Thyroid gland (tissue), 4 donors: ENCODE measurements at regions not wholly inside any gene's neighbourhood (a gene's known extent, or its start where the extent isn't known, plus 50 kb on each side); places are given as distances from the start of the nearest gene placed in this dataset.

ENCODE experiments used
- DNase-seq, 2 donors: peaks; one replicate each; pipeline ENCODE4 v3.0.0-alpha.2; 2019
- H3K27ac ChIP-seq, 3 donors: fragments of 200-600 bp; sonication (generic); 1 replicate in 2 of 3; 2 replicates in 1 of 3; pipeline ENCODE4 v1.5.1; 2016 to 2019; ENCODE audit warnings: mild to moderate bottlenecking in 1 of 3, moderate library complexity in 1 of 3
- H3K27me3 ChIP-seq: fragments of 200-600 bp; sonication (generic); one replicate; pipeline ENCODE4 v1.5.1; 2019
- H3K36me3 ChIP-seq, 2 donors: fragments of 200-600 bp; sonication (generic); one replicate each; pipeline ENCODE4 v1.5.1; 2016 to 2019
- H3K4me1 ChIP-seq, 2 donors: fragments of 200-600 bp; sonication (generic); one replicate each; pipeline ENCODE4 v1.5.1; 2017 to 2019
- H3K4me3 ChIP-seq, 3 donors: fragments of 200-600 bp; sonication (generic); replicated peaks in 1 of 3; 1 replicate in 2 of 3; 2 replicates in 1 of 3; pipeline ENCODE4 v1.5.1; 2016; ENCODE audit warnings: mild to moderate bottlenecking in 1 of 3
- H3K9me3 ChIP-seq: fragments of 200-600 bp; sonication (generic); one replicate; pipeline ENCODE4 v1.5.1; 2017
- POLR2A ChIP-seq, 2 donors: fragments of 450-650 bp; IDR thresholded peaks; one replicate each; pipeline ENCODE4 v1.6.1; 2017; ENCODE audit warnings: antibody characterized with exemption in 2 of 2, mild to moderate bottlenecking in 2 of 2, moderate library complexity in 1 of 2
- WGBS, 2 donors: methylation state at CpG; one replicate each; pipeline ENCODE4 v1.1.5; 2017; 5-methylcytosine and 5-hydroxymethylcytosine counted together
- intact Hi-C: fragments of 100-400 bp; cut with DNase I; formaldehyde crosslinking; loops from one replicate; pipeline ENCODE4 v1.15.1; 2023
- TF ChIP-seq, protein P1 (sequence below), 6 experiments: fragments of 200-600 bp in 3 of 6; fragments of 450-650 bp in 3 of 6; sonication (generic) in 3 of 6; IDR thresholded peaks; one replicate each; pipeline ENCODE4 v1.5.1; 2016 to 2019; ENCODE audit warnings: antibody characterized with exemption in 6 of 6, mild to moderate bottlenecking in 2 of 6, inconsistent platforms in 1 of 6, moderate library complexity in 1 of 6

DNA sequence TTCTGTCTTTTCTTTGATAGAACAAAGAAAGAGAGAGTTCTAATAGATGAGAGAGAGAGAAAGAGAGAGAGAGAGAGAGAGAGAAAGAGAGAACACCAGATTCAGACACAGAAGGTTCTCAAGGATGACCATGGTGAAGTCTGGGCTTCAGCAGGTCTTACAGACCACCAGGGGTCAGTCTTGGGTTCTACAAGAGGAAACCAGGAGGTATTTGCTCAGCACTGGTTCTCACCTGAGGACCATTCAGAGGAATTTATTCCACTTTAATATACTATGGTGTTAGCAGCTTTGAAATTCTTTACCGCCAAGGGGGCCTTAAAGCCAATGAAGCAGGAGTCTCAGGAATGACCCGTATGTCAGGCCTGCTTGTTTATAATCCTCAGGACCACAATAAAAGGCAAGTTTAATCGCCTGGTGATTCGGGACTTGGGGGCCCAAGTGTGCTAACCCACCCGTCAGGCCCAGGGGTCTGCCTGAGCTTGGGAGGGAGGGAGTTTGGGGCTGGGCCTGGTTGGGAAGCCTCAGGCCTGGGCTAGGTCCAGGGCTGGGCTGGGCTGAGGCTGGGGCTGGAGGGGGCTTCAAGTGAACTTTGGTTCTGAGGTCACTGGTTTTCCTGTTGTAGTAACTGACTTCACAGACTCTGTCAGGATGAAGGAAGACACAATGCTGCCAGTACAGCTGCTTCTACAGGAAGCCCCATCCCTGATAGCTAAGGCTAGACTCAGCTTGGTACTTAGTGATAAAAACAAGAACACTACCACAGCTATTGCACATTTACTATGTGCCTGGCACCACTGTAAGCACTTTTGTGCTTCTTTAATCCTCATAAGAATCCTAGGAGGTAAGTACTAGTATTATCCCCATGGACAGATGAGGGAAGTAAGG, 179.2 kb upstream of the ZBED5 start:
- peak; percentile 51 to 60 for DNase-seq
- no peaks in the 10 kb centered on the region for H3K9me3 ChIP-seq
- WGBS, 2 donors: 68 to 77% methylated on average over 5 of the region's 5 CpGs
- no peaks in the 10 kb centered on the region for H3K36me3 ChIP-seq
- peaks cover 26 to 28% of the 10 kb centered on the region in 2 donors for H3K4me1 ChIP-seq
- peak overlapping the region; percentile 86 to 88 (median 87) for H3K27ac ChIP-seq
- no peak for TF ChIP-seq POLR2A (IDR thresholded peaks at IDR 0.05)
- TF ChIP-seq, protein P1, sequence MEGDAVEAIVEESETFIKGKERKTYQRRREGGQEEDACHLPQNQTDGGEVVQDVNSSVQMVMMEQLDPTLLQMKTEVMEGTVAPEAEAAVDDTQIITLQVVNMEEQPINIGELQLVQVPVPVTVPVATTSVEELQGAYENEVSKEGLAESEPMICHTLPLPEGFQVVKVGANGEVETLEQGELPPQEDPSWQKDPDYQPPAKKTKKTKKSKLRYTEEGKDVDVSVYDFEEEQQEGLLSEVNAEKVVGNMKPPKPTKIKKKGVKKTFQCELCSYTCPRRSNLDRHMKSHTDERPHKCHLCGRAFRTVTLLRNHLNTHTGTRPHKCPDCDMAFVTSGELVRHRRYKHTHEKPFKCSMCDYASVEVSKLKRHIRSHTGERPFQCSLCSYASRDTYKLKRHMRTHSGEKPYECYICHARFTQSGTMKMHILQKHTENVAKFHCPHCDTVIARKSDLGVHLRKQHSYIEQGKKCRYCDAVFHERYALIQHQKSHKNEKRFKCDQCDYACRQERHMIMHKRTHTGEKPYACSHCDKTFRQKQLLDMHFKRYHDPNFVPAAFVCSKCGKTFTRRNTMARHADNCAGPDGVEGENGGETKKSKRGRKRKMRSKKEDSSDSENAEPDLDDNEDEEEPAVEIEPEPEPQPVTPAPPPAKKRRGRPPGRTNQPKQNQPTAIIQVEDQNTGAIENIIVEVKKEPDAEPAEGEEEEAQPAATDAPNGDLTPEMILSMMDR (IDR thresholded peaks at IDR 0.05): peak in 5 of 6 experiments; percentile 45 to 97 (median 85)
- intact Hi-C loops: no loop called here
- H3K4me3 ChIP-seq: no peak overlapping the region
- no peaks in the 10 kb centered on the region for H3K27me3 ChIP-seq

DNA sequence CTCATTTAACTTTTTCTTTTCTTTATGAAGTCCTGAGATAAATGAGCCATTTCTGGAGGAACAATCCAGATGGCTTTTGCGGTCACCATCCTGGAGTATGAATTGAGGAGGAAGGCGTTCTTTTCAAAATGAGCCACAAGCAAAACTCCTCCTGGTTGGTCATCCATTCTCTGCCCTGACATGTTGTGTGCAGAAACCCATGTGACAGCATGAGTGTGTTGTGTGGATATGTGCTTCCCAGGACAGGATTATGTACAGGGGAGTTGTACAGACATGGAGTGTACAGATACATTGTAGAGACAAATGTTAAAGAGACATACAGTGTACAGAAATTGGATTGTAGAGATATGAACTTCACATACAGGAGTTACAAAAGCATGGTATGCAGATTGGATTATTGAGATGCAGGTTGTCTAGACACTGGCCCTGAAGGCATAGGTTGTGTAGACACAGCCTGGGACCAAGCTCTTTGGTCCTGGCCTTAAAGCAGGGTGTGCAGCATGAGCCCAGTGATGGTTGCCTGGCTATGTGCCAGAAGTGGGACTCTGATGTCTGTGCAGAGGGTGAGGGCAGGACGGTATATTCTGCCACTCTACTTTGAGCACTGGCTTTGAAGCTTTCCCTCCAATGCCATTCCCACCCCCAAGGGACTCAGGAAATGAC, 178.5 kb upstream of the ZBED5 start:
- no peaks in the 10 kb centered on the region for H3K9me3 ChIP-seq
- peaks cover 26 to 28% of the 10 kb centered on the region in 2 donors for H3K4me1 ChIP-seq
- DNase-seq: peak in 1 of 2 donors; percentile 13
- no peak for TF ChIP-seq POLR2A (IDR thresholded peaks at IDR 0.05)
- TF ChIP-seq, protein P1 (IDR thresholded peaks at IDR 0.05): no peak
- no peak overlapping the region for H3K4me3 ChIP-seq
- intact Hi-C loops: no loop called here
- 81 to 93% methylated on average over 3 of the region's 3 CpGs for WGBS, 2 donors
- no peaks in the 10 kb centered on the region for H3K27me3 ChIP-seq
- H3K27ac ChIP-seq: no peak overlapping the region
- H3K36me3 ChIP-seq: no peaks in the 10 kb centered on the region

DNA sequence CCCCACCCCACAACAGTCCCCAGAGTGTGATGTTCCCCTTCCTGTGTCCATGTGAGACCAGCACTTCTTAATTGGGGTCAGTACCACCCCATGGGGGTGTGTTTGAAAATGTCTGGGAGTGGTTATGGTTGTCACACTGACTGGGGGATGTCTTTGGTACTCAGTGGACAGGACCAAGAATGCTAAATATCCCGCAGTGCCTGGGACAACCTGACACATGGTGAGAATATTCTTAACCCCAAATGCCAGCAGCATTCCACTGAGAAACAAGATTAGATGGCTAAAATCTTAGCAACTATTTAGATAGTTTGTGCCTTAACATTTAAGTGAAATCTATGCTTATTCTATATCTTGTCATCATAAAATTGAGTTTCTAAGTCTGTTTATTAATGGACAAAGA, 177.5 kb upstream of the ZBED5 start:
- Histone ChIP-seq H3K36me3 (no peaks in the 10 kb centered on the region), H3K9me3 (no peaks in the 10 kb centered on the region), H3K4me3 (no peak overlapping the region), H3K27me3 (no peaks in the 10 kb centered on the region), H3K4me1 (peaks cover 26 to 28% of the 10 kb centered on the region in 2 donors), H3K27ac (no peak overlapping the region)
- TF ChIP-seq, protein P1 (IDR thresholded peaks at IDR 0.05): no peak
- TF ChIP-seq POLR2A (IDR thresholded peaks at IDR 0.05): no peak
- intact Hi-C loops: no loop called here
- no peak for DNase-seq
- 84 to 100% methylated on average over 1 of the region's 1 CpG for WGBS, 2 donors

DNA sequence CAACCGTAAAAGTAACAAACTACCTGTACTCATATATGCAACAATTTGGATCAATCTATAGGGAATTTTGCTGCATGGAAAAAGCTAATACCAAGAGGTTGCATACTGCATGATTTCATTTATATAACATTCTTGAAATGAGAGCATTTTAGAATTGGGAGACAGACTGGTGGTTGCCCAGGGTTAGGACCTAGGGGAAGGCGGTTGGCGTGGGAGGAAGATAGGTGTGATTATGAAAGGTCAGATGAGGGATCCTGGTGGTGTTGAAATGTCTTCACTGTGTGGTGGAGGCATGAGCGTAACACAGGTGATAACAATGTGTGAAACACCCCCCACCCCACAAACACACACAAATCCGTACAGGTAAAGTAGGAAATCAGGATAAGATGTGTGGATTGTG, 176.6 kb upstream of the ZBED5 start:
- DNase-seq: no peak
- H3K4me3 ChIP-seq: no peak overlapping the region
- no peaks in the 10 kb centered on the region for H3K9me3 ChIP-seq
- intact Hi-C loops: no loop called here
- 78 to 82% methylated on average over 5 of the region's 5 CpGs for WGBS, 2 donors
- H3K27ac ChIP-seq: no peak overlapping the region
- H3K4me1 ChIP-seq: peaks cover 23 to 25% of the 10 kb centered on the region in 2 donors
- no peaks in the 10 kb centered on the region for H3K36me3 ChIP-seq
- H3K27me3 ChIP-seq: no peaks in the 10 kb centered on the region
- no peak for TF ChIP-seq POLR2A (IDR thresholded peaks at IDR 0.05)
- TF ChIP-seq, protein P1 (IDR thresholded peaks at IDR 0.05): no peak

DNA sequence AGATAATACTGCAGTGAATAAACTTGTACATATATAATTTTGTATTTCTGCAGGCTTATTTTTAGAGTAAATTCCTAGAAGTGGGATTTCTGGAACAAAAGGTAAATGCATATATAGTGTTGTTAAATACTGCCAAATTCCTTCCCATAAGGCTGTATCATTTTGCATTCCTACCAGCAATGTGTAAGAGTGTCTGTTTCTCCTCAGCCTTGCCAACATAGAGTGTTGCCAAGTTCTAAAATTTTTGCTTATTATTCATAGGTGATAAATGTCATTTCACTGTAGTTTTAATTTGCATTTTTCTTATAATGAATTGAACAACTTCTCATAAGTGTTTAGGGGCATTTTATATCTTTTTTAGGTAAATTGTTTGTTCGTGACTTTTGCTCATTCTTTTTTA, 174.2 kb upstream of the ZBED5 start:
- intact Hi-C loops: no loop called here
- Histone ChIP-seq H3K27me3 (no peaks in the 10 kb centered on the region), H3K9me3 (no peaks in the 10 kb centered on the region), H3K4me3 (no peak overlapping the region), H3K27ac (no peak overlapping the region), H3K4me1 (peaks cover 1% of the 10 kb centered on the region in 2 donors), H3K36me3 (no peaks in the 10 kb centered on the region)
- WGBS, 2 donors: 96 to 97% methylated on average over 1 of the region's 1 CpG
- TF ChIP-seq POLR2A (IDR thresholded peaks at IDR 0.05): no peak
- TF ChIP-seq, protein P1 (IDR thresholded peaks at IDR 0.05): no peak
- DNase-seq: no peak
